ENCODE measurements at regions not wholly inside any gene's neighbourhood (a gene's known extent, or its start where the extent isn't known, plus 50 kb on each side); places are given as distances from the start of the nearest gene placed in this dataset.
A peak's percentile ranks its signal among the peaks of the same experiment; 100 is the strongest.
"Not testable (repeated sequence)": the region's sequence is repeated elsewhere in the genome, so short reads cannot be mapped to it uniquely, and the experiment has no call there.

DNA sequence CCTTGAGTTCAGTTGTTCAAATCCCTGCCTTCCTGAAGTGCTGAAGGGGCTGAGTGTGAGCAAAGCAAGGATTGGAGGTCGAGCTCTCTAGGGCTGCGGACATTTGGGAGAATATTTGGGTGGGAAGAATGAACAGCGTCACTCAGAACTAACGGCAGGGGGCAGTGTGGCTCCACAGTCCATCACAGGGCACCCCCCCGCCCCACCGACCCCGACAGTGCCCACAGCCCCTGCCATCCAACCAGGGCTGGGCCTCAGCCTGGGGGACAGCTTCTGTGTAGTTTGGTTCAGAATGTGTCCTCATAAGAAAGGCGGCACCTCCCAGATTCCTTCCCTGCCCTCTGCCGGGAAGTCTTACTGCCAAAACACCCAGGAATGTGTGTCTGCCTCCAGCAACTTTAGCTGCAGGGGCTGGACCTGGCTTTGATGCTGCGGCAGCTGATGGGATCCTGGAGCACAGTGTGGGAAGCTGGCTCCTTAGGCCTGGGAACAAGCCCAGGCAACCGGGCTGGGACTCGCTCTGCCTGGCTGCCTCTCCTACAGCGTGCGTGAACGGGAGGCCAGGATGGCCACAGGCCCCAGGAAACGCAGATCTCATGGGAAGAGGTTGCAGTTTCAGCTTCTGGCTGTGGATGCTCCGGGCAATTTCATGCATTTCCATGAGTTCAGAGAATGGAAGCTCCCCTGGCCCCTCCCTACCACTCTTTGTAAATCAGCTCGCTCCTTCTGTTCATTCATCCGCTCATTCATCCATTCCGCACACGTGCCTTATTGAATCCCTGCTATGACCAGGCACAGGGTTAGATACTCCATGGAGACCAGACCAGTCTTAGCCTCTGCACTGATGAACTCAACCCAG, 104.9 kb upstream of the TMPRSS2 start:
- Histone ChIP-seq H3K4me1 (peaks cover 14 to 27% of the 10 kb centered on the region in 2 donors), H3K27ac (peak overlapping the region; percentile 15 to 73 (median 56)), H3K36me3 (no peaks in the 10 kb centered on the region), H3K9me3 (no peaks in the 10 kb centered on the region), H3K4me3 (replicated peaks in 1 of 3) (no peak overlapping the region), H3K27me3 (no peaks in the 10 kb centered on the region)
- TF ChIP-seq, protein P1, sequence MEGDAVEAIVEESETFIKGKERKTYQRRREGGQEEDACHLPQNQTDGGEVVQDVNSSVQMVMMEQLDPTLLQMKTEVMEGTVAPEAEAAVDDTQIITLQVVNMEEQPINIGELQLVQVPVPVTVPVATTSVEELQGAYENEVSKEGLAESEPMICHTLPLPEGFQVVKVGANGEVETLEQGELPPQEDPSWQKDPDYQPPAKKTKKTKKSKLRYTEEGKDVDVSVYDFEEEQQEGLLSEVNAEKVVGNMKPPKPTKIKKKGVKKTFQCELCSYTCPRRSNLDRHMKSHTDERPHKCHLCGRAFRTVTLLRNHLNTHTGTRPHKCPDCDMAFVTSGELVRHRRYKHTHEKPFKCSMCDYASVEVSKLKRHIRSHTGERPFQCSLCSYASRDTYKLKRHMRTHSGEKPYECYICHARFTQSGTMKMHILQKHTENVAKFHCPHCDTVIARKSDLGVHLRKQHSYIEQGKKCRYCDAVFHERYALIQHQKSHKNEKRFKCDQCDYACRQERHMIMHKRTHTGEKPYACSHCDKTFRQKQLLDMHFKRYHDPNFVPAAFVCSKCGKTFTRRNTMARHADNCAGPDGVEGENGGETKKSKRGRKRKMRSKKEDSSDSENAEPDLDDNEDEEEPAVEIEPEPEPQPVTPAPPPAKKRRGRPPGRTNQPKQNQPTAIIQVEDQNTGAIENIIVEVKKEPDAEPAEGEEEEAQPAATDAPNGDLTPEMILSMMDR (IDR thresholded peaks at IDR 0.05), result peak; percentile 57 to 88 (median 76)
- no peak for TF ChIP-seq POLR2A (IDR thresholded peaks at IDR 0.05)
- WGBS, 2 donors, result 31 to 39% methylated on average over 12 to 21 of the region's 21 CpGs
- DNase-seq, result peak; percentile 69 to 74
- intact Hi-C loops (cut with DNase I), result loop anchor here (2.0 kb wide), 1 partner anchor 168 kb away; no protein-coding TSS in a partner anchor

DNA sequence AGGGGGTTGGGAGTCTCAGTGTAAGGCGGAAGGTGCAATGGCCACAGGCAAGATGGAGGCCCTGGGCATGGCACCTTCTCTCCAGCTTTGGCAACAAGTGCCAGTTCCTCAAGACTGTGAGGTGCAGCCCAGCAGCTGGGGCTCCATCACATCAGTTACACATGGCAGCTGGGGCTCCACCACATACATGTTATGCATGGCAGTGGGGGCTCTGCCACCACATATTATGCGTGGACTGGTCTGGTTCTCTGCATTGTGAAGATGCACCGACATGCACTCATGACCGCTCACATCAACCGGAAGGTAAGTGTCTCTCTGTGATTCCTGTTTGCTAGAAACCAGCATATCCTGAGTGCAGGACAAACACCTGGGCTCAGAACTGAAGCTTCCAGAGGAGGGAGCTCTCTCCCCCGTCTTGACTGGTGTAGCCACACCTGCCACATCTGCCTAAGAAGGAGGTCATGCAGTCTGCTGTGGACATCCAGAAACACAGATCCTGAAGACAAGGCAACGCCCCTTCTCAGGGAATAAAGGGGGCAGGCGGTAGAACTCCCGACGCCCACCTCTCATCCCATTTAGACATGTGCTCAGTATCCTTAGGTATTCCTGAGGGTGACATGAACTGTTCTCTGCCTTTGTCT, 104.1 kb upstream of the TMPRSS2 start:
- peak; percentile 40 to 50 for DNase-seq

DNA sequence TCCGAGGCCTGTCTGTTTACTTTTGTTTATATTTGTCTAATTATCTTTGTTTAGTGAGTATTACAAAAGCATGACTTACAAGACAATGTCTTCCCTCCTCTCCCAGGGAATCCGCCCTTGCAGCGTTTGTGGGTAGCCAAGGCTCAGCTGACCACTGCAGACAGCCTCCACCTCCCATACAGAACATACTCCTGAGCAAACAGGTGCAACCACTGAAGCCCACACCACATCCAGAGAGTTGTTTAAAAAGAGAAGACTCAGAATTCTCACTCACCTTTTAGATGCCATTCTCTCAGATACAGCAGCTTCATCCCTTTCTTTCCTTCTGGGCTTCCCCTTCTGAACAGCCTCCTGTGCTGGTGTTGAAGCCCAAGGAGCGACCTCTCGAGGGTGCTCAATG, 103.5 kb upstream of the TMPRSS2 start:
- H3K27ac ChIP-seq, result no peak overlapping the region
- no peak overlapping the region for H3K4me3 ChIP-seq (replicated peaks in 1 of 3)
- TF ChIP-seq, protein P1 (IDR thresholded peaks at IDR 0.05), result no peak
- no peak for TF ChIP-seq POLR2A (IDR thresholded peaks at IDR 0.05)
- H3K9me3 ChIP-seq, result no peaks in the 10 kb centered on the region
- H3K27me3 ChIP-seq, result no peaks in the 10 kb centered on the region
- H3K4me1 ChIP-seq, result peaks cover 14 to 27% of the 10 kb centered on the region in 2 donors
- 75 to 83% methylated on average over 5 of the region's 5 CpGs for WGBS, 2 donors
- intact Hi-C loops (cut with DNase I), result no loop called here
- DNase-seq, result no peak
- no peaks in the 10 kb centered on the region for H3K36me3 ChIP-seq

More for the DNA sequence above, 104.1 kb upstream of the TMPRSS2 start:
- no peaks in the 10 kb centered on the region for H3K27me3 ChIP-seq
- no peak for TF ChIP-seq POLR2A (IDR thresholded peaks at IDR 0.05)
- TF ChIP-seq, protein P1 (IDR thresholded peaks at IDR 0.05), result peak in 2 of 6 experiments; percentile 2 to 16
- intact Hi-C loops (cut with DNase I), result loop anchor here (2.0 kb wide), 1 partner anchor 169 kb away; no protein-coding TSS in a partner anchor
- H3K27ac ChIP-seq, result peak overlapping the region; percentile 15 to 73 (median 56)
- H3K4me3 ChIP-seq (replicated peaks in 1 of 3), result no peak overlapping the region
- H3K36me3 ChIP-seq, result no peaks in the 10 kb centered on the region
- 24% methylated on average over 5 to 7 of the region's 10 CpGs for WGBS, 2 donors
- peaks cover 14 to 27% of the 10 kb centered on the region in 2 donors for H3K4me1 ChIP-seq
- no peaks in the 10 kb centered on the region for H3K9me3 ChIP-seq

DNA sequence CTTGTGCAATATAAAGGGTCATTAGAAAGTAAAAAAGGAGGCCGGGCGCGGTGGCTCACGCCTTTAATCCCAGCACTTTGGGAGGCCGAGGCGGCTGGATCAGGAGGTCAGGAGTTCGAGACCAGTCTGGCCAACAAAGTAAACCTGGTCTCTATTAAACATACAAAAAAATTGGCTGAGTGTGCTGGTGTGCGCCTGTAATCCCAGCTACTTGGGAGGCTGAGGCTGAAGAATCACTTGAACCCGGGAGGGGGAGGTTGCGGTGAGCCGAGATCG, 102.8 kb upstream of the TMPRSS2 start:
- H3K27ac ChIP-seq; H3K36me3 ChIP-seq; H3K27me3 ChIP-seq; H3K9me3 ChIP-seq; DNase-seq; H3K4me3 ChIP-seq (replicated peaks in 1 of 3); intact Hi-C loops (cut with DNase I): not testable (repeated sequence)
- peaks cover 14 to 20% of the 10 kb centered on the region in 2 donors for H3K4me1 ChIP-seq
- 85 to 93% methylated on average over 12 of the region's 12 CpGs for WGBS, 2 donors

DNA sequence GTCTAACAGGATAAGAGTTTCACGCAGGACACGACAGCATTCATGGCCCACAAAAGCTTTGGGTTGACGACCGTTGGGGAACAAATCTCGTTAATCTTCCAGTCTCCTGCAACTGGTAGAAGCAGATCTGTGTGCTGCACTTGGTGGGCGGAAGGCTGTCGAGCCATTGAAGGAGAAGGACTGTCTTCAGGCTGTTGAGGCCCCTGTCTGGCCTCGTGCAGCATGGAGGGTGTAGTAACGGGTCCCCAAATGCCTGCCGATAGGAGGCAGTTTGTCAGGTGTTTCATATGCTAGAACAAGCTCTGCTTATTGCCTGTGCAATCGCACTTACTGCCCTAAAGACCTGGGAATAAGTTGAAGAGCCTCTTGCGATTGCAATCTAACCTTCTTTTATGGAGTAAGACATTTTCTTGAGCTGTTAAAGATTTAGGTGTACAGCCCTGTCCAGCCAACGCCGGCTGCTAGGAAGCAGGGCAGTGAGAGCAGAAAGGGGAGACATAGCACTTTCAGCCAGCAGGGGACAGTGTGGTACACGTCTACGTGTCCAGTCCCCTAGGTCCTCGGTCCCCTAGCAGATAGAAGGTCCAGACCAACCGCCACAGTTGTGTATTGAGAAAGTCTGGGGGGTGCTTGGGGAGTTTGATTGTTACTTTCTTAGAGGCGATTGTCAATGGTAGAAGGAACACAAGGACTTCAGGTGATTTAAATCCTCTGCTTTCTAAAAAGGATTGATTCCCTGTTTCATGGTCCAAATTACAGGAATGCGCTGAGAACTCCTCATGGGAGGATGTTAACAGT, 102.3 kb upstream of the TMPRSS2 start:
- Histone ChIP-seq H3K9me3 (no peaks in the 10 kb centered on the region), H3K27ac (no peak overlapping the region), H3K36me3 (no peaks in the 10 kb centered on the region), H3K4me1 (peaks cover 14 to 20% of the 10 kb centered on the region in 2 donors), H3K27me3 (no peaks in the 10 kb centered on the region), H3K4me3 (replicated peaks in 1 of 3) (no peak overlapping the region)
- peak; percentile 77 to 81 for DNase-seq
- no peak for TF ChIP-seq POLR2A (IDR thresholded peaks at IDR 0.05)
- TF ChIP-seq, protein P1 (IDR thresholded peaks at IDR 0.05), result peak; percentile 64 to 96 (median 90)
- intact Hi-C loops (cut with DNase I), result no loop called here
- WGBS, 2 donors, result 53 to 64% methylated on average over 20 of the region's 20 CpGs

All from thyroid gland (tissue), 4 donors.